ENCODE measurements at regions not wholly inside any gene's neighbourhood (a gene's known extent, or its start where the extent isn't known, plus 50 kb on each side); places are given as distances from the start of the nearest gene placed in this dataset.

DNA sequence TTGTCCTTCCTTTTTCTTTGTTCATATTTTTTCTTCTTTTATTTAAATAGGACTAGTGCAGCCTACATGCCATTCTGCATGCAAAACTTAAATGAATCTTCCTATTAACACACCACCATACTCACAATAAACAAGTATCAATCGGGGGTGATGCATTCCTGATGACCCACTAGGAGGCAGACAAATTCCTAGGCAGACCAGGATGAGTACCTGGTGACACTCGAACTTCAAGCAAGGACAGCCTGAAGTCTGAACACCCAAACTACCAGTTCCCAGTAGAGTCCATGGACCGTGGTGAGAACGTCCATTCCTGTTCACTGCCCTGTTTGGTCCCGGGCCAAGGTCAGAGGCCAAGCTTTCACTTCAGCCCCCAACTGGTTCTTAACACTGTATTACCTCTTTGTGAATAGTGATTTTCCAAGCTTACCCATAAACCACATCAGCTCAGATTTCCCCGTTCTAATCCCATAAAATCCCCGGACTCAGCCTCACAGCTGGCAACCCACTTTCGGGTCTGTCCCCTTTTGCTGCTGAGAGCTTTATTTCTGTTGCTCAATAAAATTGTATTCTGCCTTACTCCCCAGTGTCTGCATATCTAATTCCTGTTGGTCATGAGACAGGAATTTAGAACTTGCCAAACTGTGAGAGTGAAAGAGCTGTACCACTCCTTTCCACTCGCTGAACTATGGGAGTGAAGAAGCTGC, 1286.6 kb downstream of the FSTL5 start:
- DNase-seq: no peak

DNA sequence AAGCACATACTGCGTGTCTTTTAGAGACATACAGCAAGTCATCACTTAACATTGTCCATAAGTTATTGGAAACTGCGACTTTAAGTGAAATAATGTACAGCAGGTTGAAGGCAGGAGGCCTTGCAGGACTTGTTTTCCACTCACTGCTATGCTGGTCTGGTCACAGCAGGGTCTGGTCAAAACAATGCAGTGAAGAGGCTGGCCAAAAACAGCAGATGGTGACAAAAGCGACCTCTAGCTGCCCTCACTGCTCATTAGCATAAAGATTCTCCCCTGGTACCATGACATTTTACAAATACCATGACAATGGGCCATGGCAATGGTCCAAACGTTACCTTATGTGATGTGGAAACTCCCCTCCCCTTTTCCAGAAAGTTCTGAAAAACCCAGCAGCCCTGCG, 1283.6 kb downstream of the FSTL5 start:
- DNase-seq: no peak

DNA sequence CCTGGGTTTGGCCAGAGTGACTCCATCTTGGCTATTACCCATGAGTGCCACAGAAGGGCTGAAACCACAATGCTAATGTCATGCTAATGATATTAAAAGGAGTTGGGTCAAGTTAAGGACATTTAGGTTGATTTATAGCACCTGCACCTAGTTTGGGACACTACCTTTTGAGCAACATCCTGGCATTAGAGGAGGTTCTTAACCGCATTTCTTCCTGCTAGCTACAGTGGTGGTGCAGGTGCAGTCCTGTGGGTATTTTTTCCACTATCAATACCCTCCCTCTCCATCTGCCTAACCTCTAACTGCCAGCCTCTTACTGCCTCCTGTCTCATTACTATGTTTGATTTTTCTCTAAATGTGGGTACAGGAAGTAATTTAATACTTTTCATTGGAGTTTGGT, 1276.1 kb downstream of the FSTL5 start:
- DNase-seq: no peak

GRCh38 chr4:160894128-160894527, 1269.7 kb downstream of the FSTL5 start:
- no peak for DNase-seq

GRCh38 chr4:160894809-160895208, 1269.0 kb downstream of the FSTL5 start:
- no peak for DNase-seq

GRCh38 chr4:160927311-160927710, 1236.5 kb downstream of the FSTL5 start:
- DNase-seq: no peak

DNA sequence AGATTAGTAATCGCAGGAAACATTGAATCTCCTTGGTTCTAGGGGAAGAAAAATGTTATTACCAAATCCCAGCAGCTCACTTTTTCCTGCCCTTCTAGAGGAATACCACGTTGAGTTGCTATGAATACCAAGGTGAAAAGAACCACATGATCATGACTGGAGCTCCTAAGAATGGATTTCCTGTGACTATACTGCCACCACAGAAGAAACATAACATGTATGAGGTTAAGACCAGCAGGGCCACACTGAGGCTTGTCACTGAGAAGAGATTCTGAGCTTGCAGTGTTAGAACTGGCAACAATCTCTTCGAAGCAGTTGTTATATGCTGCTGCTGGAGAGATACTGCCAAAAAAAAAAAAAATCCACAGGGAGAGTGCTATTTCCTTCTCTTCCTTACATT, 1235.3 kb downstream of the FSTL5 start:
- no peak for DNase-seq

GRCh38 chr4:160947653-160948052, 1216.1 kb downstream of the FSTL5 start:
- no peak for DNase-seq

GRCh38 chr4:160956875-160957274, 1206.9 kb downstream of the FSTL5 start:
- DNase-seq: no peak

DNA sequence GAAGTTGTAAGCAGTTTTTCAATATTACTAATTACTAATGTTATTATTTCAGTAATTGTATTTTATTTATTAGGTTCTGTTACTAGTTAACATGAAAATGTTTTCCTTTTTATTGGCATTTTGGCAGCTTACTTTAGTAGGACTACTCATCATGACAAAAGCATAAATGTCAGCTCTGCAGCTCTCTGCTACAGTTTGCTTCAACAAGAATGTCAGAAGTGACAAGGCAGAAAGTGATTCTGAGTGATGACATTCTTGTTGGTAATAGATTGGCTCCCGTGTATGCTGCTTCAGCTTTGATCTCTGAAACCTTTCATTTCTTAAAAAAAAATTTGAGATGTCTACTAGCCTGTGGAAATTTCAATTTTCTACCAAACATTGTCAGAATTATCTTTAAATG, 1193.9 kb downstream of the FSTL5 start:
- no peak for DNase-seq

DNA sequence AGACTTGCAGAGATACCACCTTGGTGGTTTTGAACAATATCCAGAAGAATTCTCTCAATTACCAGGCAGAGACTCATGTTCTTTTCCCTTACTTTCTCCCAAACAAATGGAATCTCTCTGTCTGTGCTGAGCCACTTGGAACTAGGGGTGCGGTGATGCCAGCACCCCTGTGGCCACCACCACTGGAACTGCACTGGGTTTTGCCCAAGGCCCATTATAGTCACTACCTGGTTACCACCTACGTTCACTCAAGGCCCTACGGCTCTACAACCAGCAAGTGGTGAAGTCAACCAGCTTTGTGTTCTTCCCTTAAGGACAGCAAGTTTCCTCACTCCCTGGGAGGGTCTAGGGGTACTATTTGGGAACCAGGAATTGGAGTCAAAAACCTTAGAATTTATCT, 1183.7 kb downstream of the FSTL5 start:
- no peak for DNase-seq

- no peak for DNase-seq
Observed at GRCh38 chr4:160981083-160981482, 1182.7 kb downstream of the FSTL5 start.

DNA sequence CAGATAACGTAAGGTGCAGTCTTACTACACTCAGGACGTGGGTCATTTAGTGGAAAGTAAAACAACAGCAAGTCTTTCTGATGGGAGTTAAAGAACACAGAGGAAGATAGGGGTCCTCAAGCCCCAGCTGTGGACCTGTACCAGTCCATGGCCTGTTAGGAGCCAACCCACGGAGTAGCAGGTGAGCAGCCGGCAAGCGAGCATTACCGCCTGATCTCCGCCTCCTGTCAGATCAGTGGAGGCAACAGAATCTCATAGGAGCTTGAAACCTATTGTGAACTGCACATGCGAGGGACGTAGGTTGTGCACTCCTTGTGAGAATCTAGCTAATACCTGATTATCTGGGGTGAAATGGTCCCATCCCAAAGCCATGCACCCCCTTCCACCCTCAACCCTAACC, 1180.8 kb downstream of the FSTL5 start:
- DNase-seq: no peak

DNA sequence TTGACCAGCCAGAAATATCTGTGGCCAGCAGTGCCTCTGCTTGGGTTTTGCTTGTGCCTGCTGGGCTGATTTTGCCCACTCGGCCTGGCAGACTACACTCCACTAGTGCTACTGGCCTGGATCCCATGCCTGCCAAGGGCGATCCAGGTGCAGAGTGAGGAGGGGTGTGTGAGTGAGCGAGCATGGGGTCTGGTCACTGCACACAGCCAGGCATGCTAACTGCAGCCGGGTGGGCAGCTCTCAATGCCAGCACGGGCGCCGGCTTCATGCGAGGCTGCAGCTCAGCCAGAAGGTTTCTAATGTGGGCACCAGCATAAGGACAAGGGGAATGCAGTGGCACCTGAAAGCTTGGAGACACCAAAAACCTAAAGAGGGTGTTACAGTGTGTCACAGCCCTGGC, 1161.4 kb downstream of the FSTL5 start:
- no peak for DNase-seq

GRCh38 chr4:161003418-161004057, 1160.3 kb downstream of the FSTL5 start:
- no peak for DNase-seq

DNA sequence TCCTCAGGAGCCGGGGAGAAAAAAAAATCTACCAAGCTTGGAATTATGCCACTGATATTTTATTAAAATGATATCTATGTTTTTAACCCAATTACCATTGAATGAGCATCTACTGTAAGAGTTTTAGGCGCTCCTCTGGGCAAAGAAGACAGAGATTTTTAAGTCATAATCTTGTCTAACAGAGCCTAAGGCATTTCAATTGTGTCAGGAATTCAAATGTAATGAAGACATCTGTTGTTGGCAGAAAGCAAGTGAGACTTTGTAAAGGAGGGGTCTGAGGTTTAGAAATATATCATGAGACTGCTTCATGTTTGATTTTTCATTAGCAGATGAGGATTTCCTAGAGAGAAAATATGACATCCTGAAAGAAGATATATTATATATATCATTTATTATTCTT, 1158.1 kb downstream of the FSTL5 start:
- no peak for DNase-seq

- DNase-seq: no peak
Observed at GRCh38 chr4:161008527-161008926, 1155.3 kb downstream of the FSTL5 start.

- DNase-seq: no peak
Observed at GRCh38 chr4:161010227-161010626, 1153.6 kb downstream of the FSTL5 start.

Data from hippocampal formation (tissue), 2 donors.